GM18861 (cell line): ENCODE measurements at regions not wholly inside any gene's neighbourhood (a gene's known extent, or its start where the extent isn't known, plus 50 kb on each side); places are given as distances from the start of the nearest gene placed in this dataset.

Experiments used
- ATAC-seq: cut with Tn5 transposase; IDR thresholded peaks from one replicate; pipeline ENCODE4 v1.9.1; 2021; ENCODE audit not compliant: unreplicated experiment

GRCh38 chr4:31094474-31094873 is 374.3 kb downstream of the PCDH7 start:
- ATAC-seq = no peak

GRCh38 chr4:31097999-31098398 is 377.8 kb downstream of the PCDH7 start:
- no peak for ATAC-seq

GRCh38 chr4:31100536-31100935 is 380.4 kb downstream of the PCDH7 start:
- no peak for ATAC-seq

- ATAC-seq = no peak
These were observed 383.9 kb downstream of the PCDH7 start for GRCh38 chr4:31104043-31104442.

GRCh38 chr4:31104577-31104976 is 384.4 kb downstream of the PCDH7 start:
- no peak for ATAC-seq

GRCh38 chr4:31106419-31106818 is 386.2 kb downstream of the PCDH7 start:
- no peak for ATAC-seq

- ATAC-seq = no peak
These were observed 387.2 kb downstream of the PCDH7 start for GRCh38 chr4:31107362-31107761.

GRCh38 chr4:31108762-31109161 is 388.6 kb downstream of the PCDH7 start:
- ATAC-seq = no peak

- no peak for ATAC-seq
These were observed 391.6 kb downstream of the PCDH7 start for GRCh38 chr4:31111790-31112189.

- no peak for ATAC-seq
These were observed 394.6 kb downstream of the PCDH7 start for GRCh38 chr4:31114816-31115215.

GRCh38 chr4:31124008-31124585 is 403.9 kb downstream of the PCDH7 start:
- no peak for ATAC-seq

- no peak for ATAC-seq
These were observed 404.9 kb downstream of the PCDH7 start for GRCh38 chr4:31125061-31125460.

GRCh38 chr4:31125496-31125895 is 405.3 kb downstream of the PCDH7 start:
- no peak for ATAC-seq

GRCh38 chr4:31126881-31127398 is 406.8 kb downstream of the PCDH7 start:
- ATAC-seq = no peak

GRCh38 chr4:31130930-31131329 is 410.8 kb downstream of the PCDH7 start:
- ATAC-seq = no peak

- ATAC-seq = no peak
These were observed 414.6 kb downstream of the PCDH7 start for GRCh38 chr4:31134720-31135119.

- ATAC-seq = no peak
These were observed 419.6 kb downstream of the PCDH7 start for GRCh38 chr4:31139767-31140166.

- no peak for ATAC-seq
These were observed 421.1 kb downstream of the PCDH7 start for GRCh38 chr4:31141095-31141831.

- no peak for ATAC-seq
These were observed 421.6 kb downstream of the PCDH7 start for GRCh38 chr4:31141832-31142142.

GRCh38 chr4:31146366-31146765 is 426.2 kb downstream of the PCDH7 start:
- ATAC-seq = no peak

- ATAC-seq = no peak
These were observed 428.8 kb downstream of the PCDH7 start for GRCh38 chr4:31148990-31149389.

GRCh38 chr4:31156221-31156620 is 436.1 kb downstream of the PCDH7 start:
- no peak for ATAC-seq

- ATAC-seq = no peak
These were observed 440.0 kb downstream of the PCDH7 start for GRCh38 chr4:31160146-31160545.
